Hindlimb muscle (tissue), 1 donor: ENCODE measurements at regions not wholly inside any gene's neighbourhood (a gene's known extent, or its start where the extent isn't known, plus 50 kb on each side); places are given as distances from the start of the nearest gene placed in this dataset.
"Not testable (repeated sequence)": the region's sequence is repeated elsewhere in the genome, so short reads cannot be mapped to it uniquely, and the experiment has no call there.

Experiments
- DNase-seq: peaks from one replicate; pipeline ENCODE4 v3.0.0-alpha.2; 2013

GRCh38 chr7:109641445-109641844, 1071.8 kb downstream of the DNAJB9 start:
- no peak for DNase-seq

- no peak for DNase-seq
Measured at GRCh38 chr7:109646124-109646523, 1076.5 kb downstream of the DNAJB9 start.

- not testable (repeated sequence) for DNase-seq
Measured at GRCh38 chr7:109646594-109646993, 1076.9 kb downstream of the DNAJB9 start.

GRCh38 chr7:109647263-109647662, 1077.6 kb downstream of the DNAJB9 start:
- not testable (repeated sequence) for DNase-seq

- no peak for DNase-seq
Measured at GRCh38 chr7:109659261-109659660, 1089.6 kb downstream of the DNAJB9 start.

- no peak for DNase-seq
Measured at GRCh38 chr7:109660401-109660800, 1090.7 kb downstream of the DNAJB9 start.

GRCh38 chr7:109663806-109664205, 1094.1 kb downstream of the DNAJB9 start:
- no peak for DNase-seq

GRCh38 chr7:109687269-109687668, 1117.6 kb downstream of the DNAJB9 start:
- not testable (repeated sequence) for DNase-seq

GRCh38 chr7:109692613-109693012, 1122.9 kb downstream of the DNAJB9 start:
- not testable (repeated sequence) for DNase-seq

GRCh38 chr7:109694149-109695071, 1124.7 kb downstream of the DNAJB9 start:
- DNase-seq: no peak

- no peak for DNase-seq
Measured at GRCh38 chr7:109695419-109695818, 1125.7 kb downstream of the DNAJB9 start.

- no peak for DNase-seq
Measured at GRCh38 chr7:109696723-109697122, 1127.0 kb downstream of the DNAJB9 start.

- no peak for DNase-seq
Measured at GRCh38 chr7:109699661-109700060, 1130.0 kb downstream of the DNAJB9 start.

GRCh38 chr7:109713366-109713765, 1143.7 kb downstream of the DNAJB9 start:
- DNase-seq: no peak

GRCh38 chr7:109719359-109719758, 1149.7 kb downstream of the DNAJB9 start:
- DNase-seq: not testable (repeated sequence)

- DNase-seq: no peak
Measured at GRCh38 chr7:109734601-109735000, 1164.9 kb downstream of the DNAJB9 start.

GRCh38 chr7:109735881-109736280, 1166.2 kb downstream of the DNAJB9 start:
- no peak for DNase-seq

GRCh38 chr7:109745677-109746410, 1176.2 kb downstream of the DNAJB9 start:
- no peak for DNase-seq

GRCh38 chr7:109751241-109751640, 1181.6 kb downstream of the DNAJB9 start:
- no peak for DNase-seq

- DNase-seq: no peak
Measured at GRCh38 chr7:109752068-109752467, 1182.4 kb downstream of the DNAJB9 start.

GRCh38 chr7:109757713-109758112, 1188.0 kb downstream of the DNAJB9 start:
- no peak for DNase-seq

- DNase-seq: no peak
Measured at GRCh38 chr7:109763611-109764010, 1193.9 kb downstream of the DNAJB9 start.

- DNase-seq: no peak
Measured at GRCh38 chr7:109772161-109772560, 1202.5 kb downstream of the DNAJB9 start.

GRCh38 chr7:109782806-109783205, 1213.1 kb downstream of the DNAJB9 start:
- no peak for DNase-seq
